Activated gamma-delta T cell treated with Interleukin-2 at 50 U/mL for 16 hours (primary cell): ENCODE measurements at regions not wholly inside any gene's neighbourhood (a gene's known extent, or its start where the extent isn't known, plus 50 kb on each side); places are given as distances from the start of the nearest gene placed in this dataset.
"Not testable (repeated sequence)": the region's sequence is repeated elsewhere in the genome, so short reads cannot be mapped to it uniquely, and the experiment has no call there.

Source experiments
- DNase-seq: peaks from one replicate; pipeline ENCODE4 v3.0.0-alpha.2; 2020

GRCh38 chr3:150148227-150148626 is 177.5 kb upstream of the PFN2 start:
- no peak for DNase-seq

DNA sequence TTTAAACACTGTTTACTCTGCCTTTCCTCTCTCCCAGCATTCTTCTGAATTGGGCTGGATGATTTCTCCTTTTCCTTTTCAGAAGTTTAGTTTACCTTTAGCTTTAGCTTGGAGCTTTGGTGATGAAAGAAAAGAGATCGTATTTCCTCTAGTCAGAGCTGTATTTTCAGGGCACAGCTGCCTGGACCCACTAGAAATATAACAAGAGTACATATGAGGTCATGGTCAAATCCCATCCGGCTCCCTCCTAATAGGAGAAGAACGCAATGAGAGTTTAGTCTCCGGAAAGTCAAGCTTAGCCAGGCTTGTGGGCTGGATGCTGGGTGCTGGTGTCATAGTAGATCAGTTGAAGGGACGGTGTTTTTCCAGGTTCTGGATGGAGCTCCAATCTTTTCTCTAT is 177.1 kb upstream of the PFN2 start:
- no peak for DNase-seq

DNA sequence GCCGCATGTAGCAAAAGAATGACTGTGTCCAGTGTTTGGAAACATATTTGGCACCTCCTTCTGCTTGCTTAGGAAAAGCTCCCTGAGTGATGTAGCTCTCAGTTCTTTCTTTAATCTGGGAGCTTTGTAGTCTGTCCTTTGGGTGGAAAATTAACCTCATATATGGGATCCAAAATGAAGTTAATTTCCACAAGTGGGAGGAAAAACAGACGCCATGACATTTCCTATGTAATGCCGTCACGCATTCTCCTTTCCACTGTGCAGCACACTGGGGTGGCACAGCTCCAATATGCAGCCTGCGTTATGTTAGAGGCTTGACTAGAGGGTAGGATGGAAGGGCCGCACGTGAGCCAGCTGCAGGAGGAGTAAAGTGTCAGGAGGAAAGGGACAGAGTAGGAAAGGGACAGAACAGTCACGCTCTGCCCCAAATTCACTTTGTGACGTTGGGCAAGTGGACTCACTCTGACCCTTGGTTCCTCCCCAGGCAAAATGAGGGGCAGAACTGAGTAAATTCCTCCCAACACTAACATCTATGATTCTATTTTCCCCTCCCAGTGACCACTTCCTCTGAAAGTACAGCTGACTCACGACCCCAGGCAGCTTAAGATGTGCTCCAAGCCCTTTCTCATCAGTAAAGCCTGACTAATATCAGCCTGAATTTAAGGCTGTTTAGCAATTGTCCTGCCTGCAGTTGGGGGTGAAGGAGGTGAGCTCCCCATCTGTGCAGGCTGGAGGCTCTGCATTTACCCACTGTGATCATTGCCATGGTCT is 176.5 kb upstream of the PFN2 start:
- DNase-seq: no peak

DNA sequence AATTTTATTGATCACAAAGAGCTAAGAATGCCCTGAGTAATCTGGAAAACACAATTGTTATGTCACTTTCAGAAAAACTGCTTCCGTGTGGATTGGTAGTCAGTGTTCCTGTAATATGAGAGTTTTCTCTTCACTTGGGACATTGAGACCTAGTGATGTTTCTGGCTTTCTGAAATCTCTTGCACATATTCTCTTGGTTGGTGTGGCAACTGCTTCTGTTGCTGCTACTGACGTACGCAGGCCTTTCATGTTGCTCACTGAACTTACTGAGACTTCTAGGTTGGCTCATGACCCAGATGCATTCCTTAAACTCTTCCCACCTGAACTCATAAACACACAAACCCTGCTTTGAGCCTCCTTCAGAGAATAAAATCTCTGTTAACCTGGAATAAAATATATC is 175.0 kb upstream of the PFN2 start:
- DNase-seq: no peak

GRCh38 chr3:150144191-150144708 is 173.6 kb upstream of the PFN2 start:
- DNase-seq: no peak

DNA sequence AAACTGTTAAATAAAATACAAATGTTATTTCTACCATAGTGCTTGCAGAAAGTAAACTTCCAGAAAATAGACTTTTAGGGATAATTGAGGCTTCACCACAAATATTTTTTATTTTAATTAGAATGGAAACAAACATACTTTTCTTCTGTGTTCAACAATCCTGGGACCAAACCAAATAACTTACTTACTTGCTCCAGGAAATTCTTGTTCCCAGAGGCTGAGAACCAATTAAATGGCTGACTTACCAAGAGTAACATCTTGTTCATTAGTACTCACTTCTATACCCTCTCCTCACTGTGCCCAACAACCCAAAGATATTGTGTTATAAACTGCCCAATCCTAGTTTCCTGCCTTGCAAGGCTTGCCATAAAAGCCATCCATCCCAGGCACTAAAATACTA is 172.2 kb upstream of the PFN2 start:
- no peak for DNase-seq

- no peak for DNase-seq
These were observed 171.2 kb upstream of the PFN2 start for GRCh38 chr3:150141790-150142326.

GRCh38 chr3:150140614-150141321 is 170.1 kb upstream of the PFN2 start:
- DNase-seq: no peak

GRCh38 chr3:150138824-150139223 is 168.1 kb upstream of the PFN2 start:
- DNase-seq: no peak

- no peak for DNase-seq
These were observed 165.5 kb upstream of the PFN2 start for GRCh38 chr3:150136242-150136641.

DNA sequence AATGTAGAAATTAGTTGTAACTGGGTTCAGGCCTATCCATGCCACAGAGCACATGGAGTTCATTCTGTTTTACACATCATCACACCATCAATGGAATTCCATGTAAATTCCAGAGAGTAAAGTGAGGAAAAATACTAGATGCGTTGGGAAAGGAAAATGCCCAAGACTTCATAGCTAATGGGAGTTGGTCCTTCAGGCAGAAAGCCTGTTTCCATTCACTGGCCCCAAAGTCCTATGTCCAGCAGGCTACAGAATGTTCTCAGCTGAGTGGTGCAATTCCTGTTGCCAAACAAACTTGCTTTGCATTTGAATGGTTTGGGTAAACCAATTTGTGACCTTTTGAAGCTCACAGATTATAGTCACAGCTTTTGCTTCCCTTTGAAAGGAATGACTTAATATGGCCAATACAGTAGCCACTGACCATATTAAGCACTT is 164.6 kb upstream of the PFN2 start:
- DNase-seq: no peak

- DNase-seq: no peak
These were observed 162.6 kb upstream of the PFN2 start for GRCh38 chr3:150133293-150133692.

- DNase-seq: no peak
These were observed 161.5 kb upstream of the PFN2 start for GRCh38 chr3:150132101-150132749.

GRCh38 chr3:150131663-150132062 is 161.0 kb upstream of the PFN2 start:
- DNase-seq: no peak

DNA sequence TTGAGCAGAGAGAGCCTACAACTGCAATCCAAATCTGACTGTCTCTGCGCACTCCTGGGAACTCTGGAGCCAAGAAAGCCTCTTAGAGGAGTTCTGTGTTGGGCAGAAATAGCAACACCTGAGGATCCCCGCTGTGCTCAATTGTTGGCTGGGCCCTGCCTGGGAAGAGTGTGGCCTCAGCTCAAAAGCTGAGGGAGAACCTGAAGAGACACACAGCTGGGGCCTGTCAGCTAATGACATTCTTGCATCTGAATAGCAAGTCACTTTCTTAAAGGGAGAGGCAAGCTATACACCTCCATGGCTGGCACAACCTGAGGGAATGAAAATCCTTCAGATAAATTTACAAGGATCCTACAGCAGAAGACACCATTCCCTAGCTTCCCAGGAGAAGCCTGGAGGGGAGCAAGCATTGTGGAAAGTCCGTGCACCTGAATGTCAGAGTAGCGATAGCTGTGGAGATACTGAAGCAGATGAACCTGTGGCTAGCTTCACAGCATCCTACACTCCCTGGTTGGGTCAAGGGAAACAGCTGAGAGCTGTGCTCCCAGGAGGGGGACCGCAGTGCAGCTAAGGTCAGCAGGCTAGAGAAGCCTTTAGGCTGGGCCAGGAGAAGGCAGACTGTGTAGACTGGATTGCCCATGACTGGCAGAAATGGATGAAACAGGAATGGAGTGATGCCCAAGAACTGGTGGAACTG is 159.9 kb upstream of the PFN2 start:
- no peak for DNase-seq

DNA sequence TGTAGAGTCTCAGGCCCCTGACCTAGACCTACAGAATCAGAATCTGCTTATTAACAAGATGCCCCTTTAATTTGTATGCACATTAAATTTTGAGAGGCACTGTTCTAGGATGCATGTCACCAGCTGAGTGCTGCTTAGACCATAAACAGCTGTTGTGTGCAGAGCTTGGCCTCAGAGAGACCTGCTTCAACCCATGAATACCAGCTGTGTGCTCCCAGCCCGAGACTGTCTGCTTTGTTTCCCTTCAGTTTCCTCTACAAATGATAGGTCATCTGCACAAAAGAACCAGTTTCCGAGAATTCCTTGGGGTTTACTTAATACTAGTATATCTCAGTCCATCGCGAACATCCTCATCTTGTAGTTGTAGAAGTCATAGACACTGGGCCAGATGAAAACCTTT is 158.5 kb upstream of the PFN2 start:
- DNase-seq: no peak

GRCh38 chr3:150128126-150128525 is 157.4 kb upstream of the PFN2 start:
- no peak for DNase-seq

GRCh38 chr3:150127011-150127490 is 156.4 kb upstream of the PFN2 start:
- DNase-seq: no peak

GRCh38 chr3:150124142-150124541 is 153.4 kb upstream of the PFN2 start:
- DNase-seq: no peak

DNA sequence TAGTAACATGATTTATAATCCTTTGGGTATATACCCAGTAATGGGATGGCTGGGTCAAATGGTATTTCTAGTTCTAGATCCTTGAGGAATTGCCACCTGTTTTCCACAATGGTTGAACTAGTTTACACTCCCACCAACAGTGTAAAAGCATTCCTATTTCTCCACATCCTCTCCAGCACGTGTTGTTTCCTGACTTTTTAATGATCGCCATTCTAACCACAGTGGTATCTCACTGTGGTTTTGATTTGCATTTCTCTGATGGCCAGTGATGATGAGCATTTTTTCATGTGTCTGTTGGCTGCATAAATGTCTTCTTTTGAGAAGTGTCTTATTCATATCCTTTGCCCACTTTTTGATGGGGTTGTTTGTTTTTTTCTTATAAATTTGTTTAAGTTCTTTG is 152.6 kb upstream of the PFN2 start:
- DNase-seq: not testable (repeated sequence)

DNA sequence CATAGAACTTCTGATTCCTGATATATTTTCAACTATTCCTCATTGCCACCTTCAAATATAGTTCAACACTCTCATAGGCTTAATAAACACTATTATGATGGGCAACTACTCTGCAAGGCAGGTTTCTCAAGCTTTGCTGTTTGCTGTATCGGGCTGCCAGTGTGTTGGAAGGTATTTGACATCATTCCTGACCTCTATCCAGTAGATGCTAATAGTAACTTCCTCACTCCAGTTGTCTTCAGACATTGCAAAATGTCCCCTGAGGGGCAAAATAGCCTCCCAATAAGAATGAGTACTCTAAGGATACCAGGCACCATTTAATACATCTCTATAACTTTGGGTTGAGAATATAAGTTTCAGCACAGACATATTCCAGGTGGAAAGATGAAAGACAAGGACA is 147.5 kb upstream of the PFN2 start:
- no peak for DNase-seq

DNA sequence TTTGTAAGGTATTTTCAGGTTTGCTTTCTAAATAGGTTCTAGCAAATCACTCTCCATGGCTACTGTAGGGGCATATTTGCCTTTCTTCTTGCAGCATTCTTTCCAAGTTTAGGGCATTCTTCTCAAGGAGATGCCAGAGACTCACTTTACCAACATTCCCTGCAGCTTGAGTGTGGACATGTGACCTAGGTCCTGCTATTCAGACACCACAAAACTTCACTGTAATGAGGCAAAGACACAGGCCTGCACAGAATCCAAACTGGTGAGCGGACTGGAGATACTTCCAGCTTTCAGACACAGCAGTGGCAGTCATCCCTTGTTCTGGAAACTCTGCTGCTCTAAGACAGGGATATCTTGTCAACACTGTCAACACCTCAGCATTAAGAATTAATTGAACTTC is 146.4 kb upstream of the PFN2 start:
- no peak for DNase-seq

DNA sequence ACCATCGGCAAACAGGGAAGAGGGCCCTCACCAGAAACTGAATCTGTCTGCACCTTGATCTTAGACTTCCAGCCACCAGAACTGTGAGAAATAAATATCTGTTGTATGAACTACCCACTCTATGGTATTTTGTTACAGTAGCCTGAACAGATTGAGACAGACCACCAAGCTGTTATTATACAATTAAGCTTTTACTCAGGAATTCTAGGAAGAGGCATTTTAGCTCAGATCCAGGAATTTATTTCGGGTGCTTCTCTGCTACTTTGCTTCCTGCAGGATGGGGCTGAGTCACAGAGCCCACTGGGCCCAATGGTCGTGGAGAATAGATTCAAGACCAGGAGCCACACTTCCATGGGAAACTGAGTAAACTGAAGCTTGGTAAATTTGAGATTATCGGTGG is 145.5 kb upstream of the PFN2 start:
- no peak for DNase-seq
